GM19351 (cell line): ENCODE measurements at regions not wholly inside any gene's neighbourhood (a gene's known extent, or its start where the extent isn't known, plus 50 kb on each side); places are given as distances from the start of the nearest gene placed in this dataset.

ENCODE experiments used
- ATAC-seq: cut with Tn5 transposase; IDR thresholded peaks from one replicate; pipeline ENCODE4 v1.9.1; 2021; ENCODE audit warnings: mild to moderate bottlenecking, moderate library complexity; ENCODE audit not compliant: unreplicated experiment

DNA sequence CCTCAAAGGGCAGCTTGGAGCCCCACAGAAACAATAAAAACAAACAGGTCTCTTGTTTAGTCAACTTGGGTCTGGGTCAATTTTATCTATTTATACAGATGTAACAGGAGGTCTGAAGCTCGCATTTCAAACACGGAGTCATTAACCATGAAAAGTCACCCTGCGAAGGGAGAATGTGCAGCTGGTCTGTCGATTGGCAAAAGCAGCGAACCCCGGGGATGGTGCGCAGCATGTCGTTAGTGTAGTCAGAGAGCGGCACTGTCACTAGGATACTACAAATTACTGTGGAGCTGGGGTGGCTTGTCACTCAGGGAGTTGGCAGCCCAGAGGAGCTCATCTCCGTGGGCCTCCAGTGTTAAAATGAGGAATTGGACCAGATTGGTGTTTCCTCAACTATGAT lies 190.4 kb upstream of the ARG1 start:
- ATAC-seq = no peak

DNA sequence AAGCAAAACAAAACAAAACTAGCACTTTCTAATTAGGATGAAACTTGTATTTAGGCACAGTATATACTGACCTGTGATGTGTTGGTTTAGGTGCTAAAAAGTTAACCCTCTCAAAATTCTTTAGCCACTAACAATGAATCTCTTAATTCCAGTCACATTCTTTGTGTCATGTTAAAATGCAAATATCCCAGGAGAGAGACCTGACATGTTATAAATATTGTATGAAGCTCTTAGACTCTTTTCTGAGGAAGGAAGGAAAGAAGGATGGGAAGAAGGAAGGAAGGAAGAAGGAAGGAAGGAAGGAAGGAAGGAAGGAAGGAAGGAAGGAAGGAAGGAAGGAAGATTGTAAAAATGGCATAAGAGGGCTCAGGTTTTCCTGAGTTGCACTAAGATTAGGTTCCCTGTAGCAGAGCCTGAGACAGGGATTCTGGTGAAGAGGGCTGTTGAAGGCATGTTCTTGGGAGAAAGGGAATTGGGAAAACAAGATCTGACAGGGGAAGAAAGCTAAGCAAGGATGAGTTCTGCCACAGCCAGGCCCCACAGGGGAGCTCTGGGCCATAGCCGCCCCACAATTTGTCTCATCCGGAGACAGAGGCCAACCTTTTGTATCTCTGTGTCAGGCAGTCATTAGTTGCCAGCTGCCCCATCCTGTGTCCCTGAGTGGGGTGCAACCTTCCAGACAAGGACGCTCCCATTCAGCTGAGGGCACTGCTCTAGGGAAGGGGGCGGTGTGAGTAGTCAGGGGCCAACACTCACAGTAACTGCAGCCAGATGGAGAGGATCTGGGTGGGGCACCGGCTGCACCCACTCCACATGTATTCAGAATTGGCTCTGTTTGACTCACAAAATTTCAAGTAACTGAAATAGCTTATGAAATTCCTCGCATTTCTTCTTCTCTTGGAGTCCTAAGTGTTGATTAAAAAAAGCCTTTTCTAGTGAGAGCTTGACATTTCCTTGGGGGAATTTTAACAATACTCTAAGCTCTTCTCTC lies 189.3 kb upstream of the ARG1 start:
- no peak for ATAC-seq

DNA sequence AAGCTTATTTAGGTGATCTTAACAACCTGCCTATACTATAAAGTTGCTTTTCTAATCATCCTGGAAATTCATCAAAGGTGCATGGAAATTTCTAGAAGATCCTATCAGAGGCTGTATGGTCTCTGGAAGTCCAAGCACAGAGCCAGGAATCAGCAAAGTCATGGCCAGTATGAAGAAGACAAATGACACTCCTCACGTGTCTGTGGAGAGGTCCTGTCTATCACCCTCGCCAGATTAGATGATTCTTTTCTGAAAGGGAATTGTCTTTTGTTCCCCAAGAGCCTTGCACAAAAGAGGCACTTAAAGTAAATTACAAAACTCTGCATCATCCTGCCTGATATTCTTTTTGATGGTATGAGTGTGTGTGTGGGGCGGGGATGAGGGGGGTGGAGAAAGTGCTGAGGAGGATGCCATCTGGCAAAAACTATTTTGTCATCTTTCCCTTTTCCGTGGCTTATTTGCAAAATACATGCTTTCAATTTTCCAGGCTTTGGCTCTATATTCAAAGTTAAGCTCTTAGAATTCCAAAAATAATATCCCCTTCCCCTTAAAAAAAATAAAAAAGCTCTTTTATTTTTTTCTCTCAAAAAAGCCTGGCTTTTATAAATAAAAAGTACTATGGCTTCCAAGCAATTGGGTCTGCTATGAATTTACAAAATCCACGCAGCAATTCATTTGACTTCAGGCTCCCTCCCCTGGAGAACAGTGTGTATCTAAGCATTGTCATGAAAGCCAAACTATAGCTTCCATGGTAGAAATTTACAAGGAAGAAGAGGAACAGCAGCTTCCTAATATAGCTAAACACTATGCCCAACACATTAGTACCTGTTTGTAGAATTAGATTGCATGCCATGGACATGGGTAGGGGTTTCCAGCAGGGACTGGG lies 185.2 kb upstream of the ARG1 start:
- no peak for ATAC-seq

DNA sequence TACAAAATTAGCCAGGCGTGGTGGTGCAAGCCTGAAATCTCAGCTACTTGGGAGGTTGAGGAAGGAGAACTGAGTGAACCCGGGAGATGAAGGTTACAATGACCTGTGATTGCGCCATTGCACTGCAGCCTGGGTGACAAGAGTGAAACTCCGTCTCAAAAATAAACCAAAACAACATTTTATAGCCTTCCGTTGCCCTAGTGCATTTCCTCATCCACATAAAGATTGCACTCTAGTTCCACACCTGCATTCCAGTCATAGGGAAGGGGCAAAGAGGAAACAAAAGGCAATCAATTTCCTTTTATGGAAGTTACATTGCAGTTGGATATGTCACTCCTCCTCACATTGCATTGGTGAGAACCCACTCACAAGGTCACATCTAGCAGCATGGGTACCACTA lies 182.7 kb upstream of the ARG1 start:
- ATAC-seq = no peak

DNA sequence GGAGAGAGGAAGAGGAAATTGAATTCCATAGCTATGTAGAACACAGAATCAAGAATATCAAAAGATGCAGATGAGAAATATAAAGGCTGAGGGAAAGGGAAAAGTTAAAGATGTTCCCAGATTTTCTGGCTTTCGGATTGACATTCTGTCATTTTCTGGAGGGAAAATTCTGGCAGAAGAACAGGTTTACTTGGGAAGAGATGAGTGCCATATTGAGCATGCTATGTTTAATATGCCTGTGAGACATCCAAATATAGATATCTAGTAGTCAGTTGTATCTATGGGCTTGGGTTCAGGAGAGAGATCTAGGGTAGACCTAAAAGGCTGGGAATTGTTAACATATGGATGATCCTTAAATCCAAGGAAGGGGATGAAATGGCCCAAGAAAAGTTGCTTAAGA lies 181.9 kb upstream of the ARG1 start:
- no peak for ATAC-seq

DNA sequence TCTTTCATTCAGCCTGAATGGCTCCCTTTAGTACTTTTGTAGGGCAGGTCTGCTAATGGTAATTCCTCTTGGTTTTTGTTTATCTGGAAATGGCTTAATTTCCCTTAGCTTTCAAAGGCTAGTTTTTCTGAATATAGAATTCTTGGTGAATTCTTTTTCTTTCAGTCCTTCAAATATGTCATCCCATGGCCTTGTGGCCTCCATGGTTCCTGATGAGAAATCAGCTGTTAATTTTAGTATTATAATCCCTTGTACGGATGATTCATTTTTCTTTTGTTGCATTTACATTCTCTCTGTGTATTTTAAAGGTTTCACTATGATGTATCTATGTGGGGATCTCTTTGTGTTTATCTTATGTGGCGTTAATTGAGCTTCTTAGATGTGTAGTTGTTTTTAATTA lies 179.6 kb upstream of the ARG1 start:
- no peak for ATAC-seq

DNA sequence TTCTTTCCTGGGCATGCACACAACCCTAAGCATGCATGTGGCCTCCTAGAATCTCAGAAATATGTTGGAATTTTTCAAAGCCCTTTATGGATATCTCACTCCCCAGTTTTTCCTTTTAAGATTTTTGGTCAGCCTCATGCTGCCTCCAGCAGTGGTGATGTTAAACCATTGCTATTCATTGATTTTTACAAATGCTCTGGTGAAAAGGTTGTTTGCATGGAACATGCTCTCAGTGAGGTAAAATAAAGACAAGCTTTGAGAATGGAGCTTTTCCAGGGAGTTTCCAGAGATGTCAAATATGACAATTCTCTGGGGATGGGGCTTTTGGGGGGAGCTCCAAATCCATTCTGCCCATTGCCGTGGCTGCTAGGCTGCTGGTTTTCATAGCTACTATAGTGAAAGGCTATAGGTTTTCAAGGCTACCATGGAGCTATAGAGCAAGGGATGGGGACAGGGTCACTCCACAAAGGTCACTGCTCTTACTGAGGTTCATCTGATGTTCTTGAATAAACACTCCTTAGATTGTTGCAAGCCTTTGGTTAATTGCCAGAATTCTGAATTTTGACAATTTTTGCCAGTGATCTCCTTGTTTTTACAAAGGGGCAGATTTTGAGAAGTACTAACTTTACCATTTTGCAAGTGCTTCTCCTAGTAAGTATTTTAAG lies 178.1 kb upstream of the ARG1 start:
- no peak for ATAC-seq

DNA sequence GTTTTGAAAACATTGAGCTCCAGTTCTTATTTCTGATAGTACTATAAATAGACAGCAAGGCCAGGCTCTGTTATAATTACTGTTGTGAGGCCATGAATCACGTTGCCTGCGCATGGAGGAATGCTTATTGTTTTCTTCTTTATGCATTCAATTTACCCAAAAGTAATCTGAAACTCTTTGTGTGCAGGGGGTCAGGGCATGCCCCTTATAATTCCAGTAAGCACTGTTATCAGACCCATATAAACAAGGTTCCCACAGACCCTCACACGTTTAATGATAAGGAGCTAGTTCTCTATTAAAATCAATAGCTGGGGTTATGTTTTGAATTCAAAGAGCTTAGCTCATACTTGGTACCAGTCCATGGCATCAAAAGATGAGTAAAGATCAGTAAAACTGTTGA lies 174.8 kb upstream of the ARG1 start:
- no peak for ATAC-seq

DNA sequence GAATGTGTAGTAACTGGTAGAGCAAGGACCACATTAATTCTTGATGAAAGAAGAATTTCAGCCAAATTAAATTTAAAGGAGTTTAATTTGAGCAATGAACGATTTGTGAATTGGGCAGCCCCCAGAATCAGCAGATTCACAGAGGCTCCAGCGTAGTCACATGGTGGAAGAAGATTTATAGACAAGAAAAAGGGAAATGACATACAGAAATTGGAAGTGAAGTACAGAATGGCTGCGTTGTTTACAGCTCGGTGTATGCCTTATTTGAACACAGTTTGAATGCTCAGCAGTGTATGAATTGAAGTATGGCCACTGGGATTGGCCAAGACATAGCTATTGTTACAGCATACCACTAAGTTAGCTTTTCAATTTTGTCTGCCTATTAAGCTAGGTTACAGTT lies 173.6 kb upstream of the ARG1 start:
- no peak for ATAC-seq

DNA sequence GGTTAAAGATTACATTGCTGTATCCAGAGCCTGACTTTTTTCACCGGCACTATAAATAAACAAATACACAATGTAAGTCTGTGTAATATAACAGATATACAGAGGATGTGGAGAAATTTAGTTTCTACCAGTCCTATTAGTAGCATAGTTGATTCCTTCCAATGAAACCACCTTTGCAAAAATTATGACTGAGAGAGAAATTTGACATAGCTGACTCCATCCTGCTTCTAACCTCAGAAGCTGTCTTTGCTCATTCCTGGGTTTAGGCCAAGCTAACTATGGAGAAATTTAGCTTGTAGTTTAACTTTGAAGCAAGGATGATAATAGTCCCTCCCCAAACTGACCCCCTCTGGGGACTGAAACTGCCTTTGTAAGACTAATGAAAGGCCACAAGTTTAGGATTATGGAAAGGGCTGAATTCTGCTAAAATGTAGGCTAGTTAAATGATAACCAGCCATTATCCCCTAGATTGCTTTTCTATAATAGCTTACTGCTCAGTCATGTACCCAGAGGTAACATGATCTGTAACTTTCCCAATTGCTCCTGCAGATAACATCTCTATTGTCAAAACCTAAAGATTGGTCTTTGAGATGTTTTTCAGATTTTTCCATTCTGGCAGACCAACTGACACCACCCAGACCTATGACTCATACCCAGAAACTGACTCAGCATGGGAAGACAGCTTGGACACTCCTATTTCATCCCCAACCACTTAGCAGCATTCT lies 172.8 kb upstream of the ARG1 start:
- ATAC-seq = no peak

DNA sequence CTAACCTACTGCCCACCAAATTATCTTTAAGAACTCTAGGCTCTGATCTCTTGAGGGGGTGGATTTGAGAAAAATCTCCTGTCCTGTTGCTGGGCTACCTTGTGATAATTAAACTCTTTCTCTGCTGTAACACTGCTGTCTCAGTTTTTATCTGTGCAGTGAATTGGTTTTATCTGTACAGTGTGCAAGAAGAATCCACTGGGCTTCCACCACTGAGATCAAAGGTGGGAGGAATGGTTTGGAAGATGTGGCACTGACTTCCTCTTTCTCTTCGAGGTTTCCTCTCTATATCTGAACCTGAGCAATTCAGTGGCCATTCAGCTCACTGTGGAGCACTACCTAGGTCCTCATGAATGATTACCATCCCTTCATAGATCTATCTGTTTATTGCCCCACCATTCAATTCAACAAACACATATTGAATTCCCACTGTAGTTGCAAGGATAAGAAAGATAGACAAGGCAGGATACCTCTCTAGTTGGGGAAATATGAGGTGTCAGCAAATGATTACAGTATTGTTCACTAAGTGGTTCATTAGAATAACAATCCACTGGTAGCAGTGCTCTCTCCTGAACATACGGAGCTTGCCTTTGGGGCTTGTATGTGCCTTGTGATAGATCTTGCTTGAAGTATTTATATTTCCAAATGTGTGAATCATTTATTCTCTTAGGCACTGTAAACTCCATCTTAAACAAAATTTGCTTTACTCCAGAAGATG lies 172.1 kb upstream of the ARG1 start:
- no peak for ATAC-seq

DNA sequence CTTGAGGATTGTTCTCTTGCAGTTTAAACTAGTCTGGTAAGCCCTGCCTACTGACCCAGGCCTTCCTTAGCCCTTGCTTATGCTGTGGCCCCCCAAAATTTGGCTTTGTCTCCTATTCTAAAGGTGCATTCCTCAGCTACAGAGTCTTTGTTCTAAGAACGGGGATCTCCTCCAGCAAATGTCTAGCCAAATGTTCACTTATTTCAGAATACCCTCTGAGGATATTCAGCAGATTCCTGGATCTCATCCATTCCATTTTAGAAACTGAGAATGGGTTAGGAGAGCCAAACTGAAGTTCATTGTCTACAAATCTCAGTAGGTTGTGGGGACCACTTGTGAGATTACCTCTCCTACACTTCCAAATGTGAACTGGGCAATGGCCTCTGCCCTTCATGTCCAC lies 164.2 kb upstream of the ARG1 start:
- no peak for ATAC-seq

DNA sequence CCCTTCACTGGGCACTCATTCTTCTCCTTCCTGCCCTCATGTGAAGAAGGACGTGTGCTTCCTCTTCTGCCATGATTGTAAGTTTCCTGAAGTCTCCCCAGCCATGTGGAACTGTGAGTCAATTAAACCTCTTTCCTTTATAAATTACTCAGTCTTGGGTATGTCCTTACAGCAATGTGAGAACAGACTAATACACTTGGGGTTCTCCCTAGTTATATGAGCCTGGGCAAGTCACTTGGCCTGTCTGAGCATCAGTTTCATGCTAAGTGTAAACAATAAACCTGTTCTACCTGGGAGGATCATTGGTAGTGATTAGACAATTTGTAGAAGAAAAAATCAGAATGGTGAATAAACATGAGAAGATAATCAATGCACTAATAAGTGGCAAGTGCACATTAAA lies 162.2 kb upstream of the ARG1 start:
- ATAC-seq = no peak

DNA sequence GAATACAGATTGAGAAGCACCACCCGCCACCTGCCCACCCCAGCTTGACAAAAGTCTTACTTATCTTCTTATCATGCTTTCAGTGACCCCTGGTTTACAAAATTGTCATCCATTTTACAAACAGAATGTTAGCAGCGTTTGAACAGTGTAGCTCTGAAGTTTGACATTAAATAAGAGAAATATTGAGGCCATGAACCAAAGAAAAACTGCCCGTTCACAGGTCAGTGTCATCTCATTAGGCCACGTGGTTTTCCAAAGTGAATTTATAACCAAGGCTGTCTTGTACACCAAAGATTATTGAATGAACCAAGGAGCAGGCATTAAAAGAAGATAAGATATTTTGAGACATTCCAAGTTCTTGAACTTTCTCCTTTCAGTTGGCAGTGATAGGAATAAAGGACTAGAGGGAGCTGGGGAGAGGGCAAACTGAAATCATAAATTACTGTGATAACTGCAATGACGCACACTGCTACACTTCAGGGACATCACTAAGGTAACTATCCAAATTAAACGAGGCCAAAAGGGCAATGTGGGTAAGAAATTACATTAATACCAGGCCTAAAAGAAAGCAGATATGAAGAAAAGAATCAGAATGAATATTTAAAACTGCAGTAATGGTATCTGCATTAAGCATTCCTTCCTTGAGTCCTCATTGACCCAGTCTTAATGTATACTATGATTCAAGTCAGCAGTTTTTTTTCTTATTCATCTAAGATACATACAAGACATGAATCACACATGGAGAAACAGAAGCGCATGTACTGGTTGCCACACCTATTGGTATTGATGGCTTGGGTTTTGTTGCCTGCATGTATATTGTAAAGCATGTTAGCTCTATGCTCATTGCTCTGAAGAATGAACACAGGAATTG lies 159.8 kb upstream of the ARG1 start:
- ATAC-seq = no peak

DNA sequence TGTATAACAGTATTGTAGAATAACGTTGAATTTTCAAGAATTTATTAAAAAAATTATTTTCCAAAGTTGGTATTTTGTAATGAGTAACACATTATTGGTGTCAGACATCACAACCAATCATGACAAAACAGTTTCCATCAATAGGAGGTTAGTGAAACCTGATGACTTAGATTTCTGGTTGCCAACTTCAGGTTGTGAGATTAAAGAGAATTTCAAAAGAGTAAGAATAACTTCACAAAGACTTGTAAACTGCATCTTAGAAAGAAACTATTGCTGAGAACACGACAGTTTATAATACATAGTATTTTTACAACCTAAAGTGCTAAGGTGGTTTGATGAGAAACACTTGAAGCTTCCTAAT lies 159.2 kb upstream of the ARG1 start:
- ATAC-seq = no peak

DNA sequence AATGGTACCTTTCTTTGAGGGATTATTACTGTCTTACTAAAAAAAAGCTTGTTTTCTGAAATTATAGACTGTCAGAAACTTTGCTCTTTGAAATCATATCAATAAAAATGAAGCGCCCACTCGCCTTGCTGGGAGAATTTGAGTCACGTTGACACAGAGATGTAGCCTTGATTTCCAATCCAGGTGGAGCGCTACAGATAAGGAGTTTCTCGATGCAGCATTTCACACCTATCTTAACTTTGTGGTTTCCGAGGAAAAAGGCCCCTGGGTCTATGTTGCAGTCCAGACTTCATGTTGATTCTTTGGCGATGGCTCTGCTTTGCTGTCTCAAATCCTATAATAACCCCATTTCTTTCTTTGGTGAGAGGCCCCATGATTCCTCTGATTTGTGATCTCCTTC lies 158.1 kb upstream of the ARG1 start:
- no peak for ATAC-seq

DNA sequence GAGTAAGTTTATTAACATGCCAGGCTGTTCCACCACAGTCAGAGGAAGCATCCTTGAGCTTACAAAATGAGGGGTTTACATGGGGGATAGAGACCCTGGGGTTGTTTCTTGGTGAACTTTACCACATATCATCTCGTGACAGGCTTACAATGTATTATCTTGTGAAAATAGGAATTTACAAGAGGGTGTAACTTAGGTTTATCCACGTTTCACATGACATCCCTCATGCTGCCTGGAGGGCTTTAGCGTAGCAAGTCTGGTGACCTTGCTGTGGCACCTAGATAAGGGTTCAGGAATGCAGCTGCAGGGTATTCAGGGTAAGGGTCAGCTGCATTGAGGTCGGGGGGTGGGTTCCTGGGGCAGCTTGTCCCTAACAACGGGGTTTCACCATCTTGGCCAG lies 154.6 kb upstream of the ARG1 start:
- ATAC-seq = no peak

DNA sequence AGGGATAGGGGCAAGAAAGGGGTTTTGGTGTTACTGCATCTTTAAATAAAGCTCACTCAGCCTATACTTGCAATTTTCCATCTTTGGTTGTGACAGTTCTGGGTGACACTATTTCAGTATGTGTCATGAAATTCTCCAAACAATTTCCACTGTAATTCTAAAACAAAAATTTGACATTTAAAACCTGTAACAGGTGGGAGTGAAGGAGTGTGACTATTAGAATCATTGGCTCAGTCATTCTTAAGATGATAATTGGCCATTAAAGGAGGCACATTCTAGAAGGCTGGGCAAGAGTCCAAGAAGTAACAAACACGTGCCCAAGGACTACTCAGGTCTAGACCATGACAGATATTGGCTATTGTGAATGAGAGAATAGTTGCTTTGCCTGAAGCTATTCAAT lies 153.3 kb upstream of the ARG1 start:
- no peak for ATAC-seq

DNA sequence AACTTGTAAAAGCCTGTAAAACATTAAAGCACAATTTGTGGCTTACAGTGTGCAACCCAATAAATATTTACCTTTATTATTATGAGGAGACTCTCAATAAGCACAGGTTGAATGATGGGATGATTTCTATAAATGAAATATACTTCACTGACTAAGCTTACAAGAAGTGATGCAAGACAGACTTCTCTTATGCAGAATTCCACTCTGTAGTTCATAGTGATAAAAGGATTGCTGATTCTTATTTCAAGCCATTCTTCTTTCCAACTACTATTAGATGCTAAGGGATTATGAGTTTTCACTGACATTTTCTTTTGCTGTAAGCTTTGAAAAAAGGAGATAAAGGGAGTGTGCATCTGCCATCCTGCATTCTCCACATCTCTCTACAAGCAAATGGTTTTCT lies 149.0 kb upstream of the ARG1 start:
- no peak for ATAC-seq
